GM18870 (cell line): ENCODE measurements at regions not wholly inside any gene's neighbourhood (a gene's known extent, or its start where the extent isn't known, plus 50 kb on each side); places are given as distances from the start of the nearest gene placed in this dataset.

ENCODE experiments used
- ATAC-seq: cut with Tn5 transposase; IDR thresholded peaks from one replicate; pipeline ENCODE4 v1.9.1; 2021; ENCODE audit warnings: moderate library complexity; ENCODE audit not compliant: unreplicated experiment

DNA sequence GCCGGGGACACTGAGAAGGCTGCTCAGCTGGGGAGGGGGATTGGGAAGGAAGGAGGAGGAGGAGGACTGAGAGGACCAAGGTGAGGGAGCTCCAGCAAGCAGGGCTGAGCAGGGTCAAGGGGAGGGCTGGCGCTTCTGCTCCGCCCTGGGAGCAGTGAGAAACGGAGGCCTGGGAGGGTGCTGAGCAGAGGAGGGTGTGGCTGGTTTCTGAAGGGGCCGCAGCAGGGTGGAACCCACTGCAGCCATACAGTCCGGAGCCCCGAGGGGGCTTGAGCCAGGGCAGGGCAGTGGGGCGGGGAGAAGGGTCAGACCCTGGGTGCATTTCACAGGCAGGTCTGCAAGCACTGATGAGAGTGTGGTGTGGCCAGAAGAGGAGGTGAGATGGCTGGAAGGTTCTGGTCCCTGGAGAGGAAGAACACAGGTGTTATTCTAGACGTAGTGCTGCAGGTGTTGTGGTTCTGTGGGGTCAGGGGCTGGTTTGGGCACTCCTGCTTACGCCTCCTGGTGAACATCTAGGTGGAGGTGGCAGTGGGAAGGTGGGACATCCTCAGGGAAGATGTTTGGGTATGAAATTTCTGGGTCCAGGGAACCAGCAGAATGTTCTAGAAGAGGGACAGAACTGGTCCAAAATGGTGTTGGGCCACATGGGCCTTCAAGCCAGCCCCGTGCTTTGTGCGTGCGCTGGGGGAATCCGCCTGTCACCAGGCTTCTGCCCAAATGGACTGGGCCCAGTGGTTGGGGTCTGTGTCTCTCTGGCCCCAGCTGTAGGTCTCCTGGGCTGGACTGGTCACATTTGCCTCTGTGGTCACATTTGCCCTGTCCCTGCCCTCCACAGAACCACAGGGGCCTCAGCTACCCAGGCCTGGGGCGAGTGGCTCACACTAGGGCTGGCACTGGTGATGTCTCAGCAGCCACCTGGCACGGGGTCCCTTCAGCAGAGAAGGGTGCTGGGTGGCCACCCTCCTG is 714.7 kb downstream of the BRD1 start:
- ATAC-seq = no peak

DNA sequence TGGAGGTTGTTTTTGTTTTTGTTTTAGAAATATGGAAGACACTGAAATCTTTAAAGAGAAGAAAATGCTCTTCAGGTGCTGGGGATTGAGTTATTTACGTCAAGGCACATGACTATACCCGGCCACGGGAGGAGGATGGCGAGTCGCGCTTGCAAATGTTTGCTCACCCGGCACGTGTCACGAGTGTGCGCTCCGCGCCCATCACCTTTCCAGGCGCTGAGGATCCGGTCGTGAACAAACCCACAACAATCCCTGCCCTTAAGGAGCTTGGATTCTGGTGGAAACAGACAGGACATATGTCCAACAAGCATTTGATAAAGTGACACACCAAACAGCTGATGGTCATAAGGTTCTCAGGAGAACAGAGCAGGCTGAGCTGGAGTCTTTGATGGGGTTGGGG is 715.5 kb downstream of the BRD1 start:
- no peak for ATAC-seq

DNA sequence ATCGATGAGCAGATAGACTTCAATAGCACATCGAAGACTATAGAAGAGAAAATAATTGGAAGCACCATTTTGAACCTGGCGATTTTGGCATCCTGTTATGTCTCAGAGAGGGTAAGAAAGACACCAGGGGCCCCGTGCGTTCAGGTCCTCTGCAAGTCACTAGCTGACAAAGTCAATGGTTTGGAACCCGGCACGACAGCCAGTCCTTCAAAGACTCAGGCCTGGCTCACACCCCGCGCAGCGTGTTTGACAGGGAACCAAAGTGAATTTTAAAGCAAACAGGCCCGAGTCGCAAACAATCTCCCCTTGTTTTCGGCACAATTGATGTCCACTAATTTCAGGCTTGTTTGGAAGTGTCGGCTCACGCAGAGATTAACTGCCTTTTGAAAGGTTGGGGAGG is 716.6 kb downstream of the BRD1 start:
- ATAC-seq = no peak

DNA sequence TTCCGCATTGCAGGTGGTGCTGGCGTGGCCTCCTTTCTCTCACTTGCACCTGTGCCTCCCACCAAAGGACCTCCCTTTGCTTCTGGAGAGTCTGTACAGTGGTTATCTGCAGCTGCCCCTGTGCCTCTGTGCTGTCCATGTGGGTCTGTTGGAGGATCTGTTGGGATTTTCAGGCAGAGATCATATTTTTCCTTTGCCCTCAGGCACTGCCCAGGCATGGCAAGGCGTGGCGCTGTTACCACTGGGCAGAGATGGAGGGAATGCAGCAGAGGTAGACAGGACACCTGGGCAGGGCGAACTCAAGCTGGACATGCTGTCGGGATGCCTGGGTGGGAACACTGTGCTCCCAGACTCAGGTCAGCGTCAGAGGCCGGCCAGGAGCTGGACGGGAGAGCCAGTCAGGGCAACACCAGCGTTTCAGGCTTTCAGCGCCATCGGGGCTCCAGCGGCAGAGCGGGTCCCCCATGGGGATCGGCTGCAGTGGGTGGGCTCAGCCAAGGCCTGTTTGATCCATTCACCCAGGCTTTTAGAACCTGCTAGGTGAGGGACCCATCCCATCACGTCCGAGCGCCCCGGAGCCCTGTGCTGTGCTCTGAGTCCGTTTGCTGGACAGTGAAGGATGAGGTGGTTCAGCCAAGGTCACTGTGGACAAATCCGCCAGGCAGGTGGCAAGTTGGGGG is 718.9 kb downstream of the BRD1 start:
- ATAC-seq = no peak

DNA sequence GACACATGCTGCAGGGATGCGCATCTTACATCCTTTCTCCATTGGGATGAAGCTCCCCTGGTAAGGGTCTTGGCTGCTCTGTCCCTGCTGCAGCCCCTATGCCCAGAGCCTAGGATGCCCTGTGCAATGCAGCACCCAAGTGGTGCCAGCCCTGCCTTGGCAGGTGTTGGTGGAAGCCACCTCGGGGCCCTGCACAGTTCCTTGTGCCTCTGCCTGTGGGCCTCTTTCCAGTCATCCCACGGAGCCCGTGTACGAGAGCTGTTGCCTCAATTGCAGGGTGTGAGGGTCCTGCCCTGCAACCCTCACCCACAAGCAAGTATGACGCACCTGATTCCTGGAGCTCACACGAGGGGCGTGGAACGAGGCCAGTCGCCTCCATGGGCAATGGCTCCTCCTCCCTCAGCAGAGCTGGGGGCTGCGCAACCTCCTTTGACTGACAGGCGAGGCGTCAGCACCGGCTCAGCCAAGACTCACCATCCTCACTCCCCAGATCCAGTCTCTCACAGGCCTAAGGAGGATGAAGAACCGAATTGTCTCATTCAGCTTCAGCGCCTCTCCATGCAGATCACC is 719.6 kb downstream of the BRD1 start:
- no peak for ATAC-seq

DNA sequence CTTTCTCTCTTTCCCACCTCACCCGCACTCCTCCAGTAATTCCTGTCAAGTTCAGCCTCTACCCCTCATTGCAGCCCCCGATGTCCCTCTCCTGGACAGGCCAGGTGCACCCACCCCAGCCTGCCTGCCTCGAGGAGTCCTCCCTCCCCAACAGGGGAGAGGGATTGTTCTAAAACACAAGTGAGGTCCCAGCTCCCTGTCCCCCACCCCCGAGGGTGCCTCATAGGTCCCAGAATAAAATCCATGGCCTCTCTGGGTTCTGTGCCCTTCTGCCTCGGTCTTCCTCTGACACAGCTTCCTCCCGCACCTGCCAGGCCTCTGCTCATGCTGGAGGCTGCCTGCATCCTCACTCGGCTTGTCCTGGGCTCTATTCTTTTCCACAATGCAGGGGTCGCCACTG is 720.1 kb downstream of the BRD1 start:
- no peak for ATAC-seq

DNA sequence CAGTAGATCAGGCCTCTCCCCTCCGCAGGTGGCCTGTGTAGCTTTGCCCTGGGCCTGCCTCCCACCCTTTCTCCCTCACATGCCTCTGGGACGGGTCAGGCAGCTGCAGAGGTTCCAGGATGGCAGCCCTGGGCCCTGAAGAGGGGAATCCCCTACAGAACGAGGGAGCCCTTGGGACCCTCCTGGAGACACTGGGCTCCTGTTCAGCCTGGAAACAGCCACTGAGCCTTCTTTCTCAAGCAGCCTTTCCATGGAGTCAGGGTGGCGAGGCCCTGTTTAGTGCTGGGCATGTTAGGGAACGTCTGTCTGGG is 720.9 kb downstream of the BRD1 start:
- no peak for ATAC-seq

DNA sequence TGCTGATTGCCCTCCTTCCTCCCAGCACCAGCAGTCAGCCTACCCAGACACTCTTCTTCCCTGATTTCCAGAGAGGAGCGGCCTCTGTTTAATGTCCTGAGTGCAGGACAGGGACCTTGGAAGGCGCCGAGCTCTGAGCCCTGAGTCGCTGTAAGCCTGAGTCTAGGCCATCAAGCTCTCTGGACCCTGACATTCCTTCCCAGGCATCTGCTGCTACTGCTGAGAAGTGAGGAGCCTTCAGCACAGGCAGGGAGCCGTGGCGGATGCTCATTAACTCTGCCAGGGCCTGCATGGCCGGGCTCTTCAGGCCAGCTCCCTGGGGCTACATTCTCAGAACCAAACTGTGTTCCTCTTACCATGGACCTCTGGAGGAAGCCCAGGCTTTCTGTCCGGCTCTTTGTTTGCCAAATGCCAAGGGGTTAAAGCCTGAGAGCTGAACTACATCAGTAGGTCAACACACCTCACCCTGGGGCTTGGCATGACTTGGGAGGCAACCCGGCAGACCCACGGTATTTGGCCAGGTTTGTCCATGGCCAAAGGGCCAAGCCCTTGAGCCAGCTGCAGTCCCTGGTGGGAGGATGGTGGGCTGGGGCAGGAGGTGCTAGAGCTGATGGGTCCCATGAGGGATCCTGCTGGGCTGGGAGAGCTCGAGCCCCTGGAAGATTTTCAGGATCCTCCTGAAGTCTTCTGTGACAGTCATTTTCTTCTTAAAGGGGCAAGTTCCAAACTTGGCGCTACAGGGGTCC is 721.4 kb downstream of the BRD1 start:
- ATAC-seq = no peak

DNA sequence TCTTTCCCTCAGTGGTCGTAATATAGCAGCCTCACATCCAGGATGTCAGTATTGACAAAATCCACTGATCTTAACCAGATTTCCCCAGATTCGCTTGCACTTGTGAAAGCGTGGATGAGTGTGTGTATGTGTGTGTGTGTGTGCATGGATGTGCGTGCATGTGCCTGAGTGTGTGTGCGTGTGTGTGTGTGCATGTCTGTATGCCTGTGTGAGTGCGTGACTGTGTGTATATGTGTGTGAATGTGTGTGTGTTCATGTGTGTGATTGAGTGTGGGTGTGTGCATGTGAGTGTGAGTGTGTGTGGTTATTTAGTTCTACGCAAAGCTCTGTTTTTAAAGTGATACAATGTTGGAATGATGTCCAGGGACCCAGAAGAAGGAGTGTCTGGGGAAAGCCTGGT is 723.2 kb downstream of the BRD1 start:
- no peak for ATAC-seq

DNA sequence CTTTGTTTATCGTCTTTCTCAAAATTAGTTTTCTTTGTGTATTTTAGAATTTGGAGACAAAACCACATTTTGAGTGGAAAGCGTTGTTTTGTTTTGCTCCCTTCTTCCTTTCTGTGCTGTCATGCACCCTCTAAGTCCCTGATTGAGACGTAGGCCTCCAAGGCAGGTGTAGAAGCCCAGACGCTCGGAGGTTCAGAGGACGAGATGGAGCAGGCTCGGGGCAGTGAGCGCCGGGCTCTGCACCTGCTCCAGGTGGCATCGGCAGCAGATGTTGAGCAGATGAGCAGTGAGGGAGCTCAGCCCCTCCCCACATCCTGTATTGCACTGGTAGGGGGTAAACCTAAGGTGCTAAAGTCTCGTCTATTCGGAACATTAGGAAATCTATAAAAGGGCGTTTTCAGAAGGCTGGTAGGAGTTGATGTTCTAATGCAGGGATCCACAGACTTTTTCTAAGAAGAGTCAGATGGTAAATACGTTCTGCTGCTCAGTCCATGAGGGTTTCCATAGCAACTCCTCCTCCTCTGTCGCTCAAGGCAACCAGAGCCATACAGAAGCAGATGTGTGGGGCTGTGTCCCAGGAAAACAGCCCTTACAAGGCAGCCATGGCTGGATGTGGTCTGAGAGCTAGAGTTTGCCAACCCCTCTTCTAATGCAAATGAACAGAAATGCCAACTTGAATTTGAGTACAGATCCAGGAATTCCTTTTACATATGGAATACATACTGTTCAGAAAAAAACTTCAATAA is 724.2 kb downstream of the BRD1 start:
- no peak for ATAC-seq

DNA sequence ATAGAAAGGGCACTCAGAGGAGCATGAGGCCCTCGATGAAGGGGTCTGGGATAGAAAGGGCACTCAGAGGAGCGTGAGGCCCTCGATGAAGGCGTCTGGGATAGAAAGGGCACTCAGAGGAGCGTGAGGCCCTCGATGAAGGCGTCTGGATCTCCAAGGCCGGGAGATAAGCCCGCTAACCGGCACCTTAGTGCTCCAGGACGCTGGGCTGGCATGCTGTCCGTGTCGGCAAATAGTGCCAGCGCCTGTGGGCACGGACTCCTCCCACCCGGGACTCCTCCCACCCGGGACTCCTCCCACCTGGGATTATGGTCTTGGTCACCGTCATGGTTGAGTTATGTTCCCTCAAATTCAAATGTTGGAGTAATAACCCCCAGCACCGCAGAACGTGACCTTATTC is 725.3 kb downstream of the BRD1 start:
- ATAC-seq = no peak

DNA sequence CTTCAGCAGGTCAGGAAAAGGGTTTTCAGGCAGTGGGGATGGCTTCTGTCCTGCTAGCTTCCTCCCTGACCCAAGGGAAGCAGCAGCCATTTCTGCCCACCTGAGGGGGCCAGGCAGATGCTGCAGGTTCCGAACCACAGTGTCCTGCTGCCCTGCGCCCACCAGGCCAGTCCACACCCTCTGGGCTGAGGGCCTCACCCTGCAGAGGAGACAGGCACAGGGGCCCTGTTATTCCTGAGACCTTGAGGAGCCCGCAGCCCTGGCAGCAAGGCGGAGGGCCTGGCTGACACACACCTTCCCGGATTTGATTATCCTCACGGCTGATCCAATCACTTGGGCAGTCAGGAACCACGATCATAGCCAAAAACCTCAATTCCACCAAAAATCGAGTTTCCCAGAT is 725.8 kb downstream of the BRD1 start:
- no peak for ATAC-seq

DNA sequence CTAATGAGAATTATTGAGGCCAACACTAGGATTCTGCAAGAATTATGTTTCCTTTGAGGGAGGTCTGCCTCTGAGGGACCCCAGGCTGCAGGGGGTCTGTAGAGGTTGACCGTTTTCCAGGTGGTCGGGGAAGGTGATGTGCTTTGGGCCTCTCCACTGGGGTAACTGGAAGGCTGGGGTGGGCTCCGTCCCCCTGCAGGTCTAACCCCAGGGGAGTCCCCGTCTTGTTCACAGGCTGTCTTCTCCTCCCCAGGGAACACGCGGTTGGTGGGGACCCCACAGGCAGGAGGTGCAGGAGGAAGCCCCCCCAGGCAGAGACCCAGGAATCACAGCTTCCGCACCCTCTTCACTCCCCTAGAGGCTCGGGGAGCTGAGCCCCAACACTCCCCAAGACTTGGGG is 726.4 kb downstream of the BRD1 start:
- ATAC-seq = no peak

DNA sequence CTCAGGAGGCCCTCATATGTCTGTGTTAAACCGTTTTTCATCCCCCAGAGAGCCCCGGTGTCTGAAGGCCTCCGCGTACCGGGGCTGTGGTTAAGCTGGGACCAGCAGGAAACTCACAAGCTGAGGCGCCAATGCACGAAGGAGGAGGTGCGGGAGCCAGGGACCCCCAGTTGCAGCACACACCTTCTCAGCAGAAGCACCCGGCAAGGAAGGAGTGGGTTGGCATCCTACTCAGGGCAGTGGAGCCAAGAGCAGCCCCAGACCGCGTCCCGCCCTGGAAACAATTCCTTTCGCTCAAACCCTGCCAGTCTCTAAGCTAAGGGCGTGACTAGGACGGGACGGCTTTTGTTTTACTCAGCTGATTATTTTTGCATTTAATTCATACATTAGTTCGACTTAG is 726.9 kb downstream of the BRD1 start:
- no peak for ATAC-seq

DNA sequence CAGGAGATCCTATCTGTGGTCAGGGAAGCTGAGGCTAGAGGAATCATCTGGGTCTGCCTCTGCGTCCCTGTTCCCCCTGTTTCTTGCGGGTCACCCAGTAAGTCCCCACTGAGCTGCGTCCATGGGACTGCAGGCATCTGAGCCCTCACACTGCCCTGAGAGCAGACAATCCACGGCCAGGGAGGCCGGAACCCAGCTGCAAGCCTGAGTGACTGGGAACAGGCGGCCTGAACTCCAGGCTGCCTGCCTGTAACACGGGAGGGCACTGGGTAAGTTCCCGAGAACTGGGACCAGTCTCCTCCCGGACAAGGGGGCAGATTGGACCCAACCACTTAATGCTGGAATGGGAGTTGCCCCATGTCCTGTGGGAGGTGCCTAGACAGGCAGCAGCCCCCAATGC is 727.4 kb downstream of the BRD1 start:
- no peak for ATAC-seq

DNA sequence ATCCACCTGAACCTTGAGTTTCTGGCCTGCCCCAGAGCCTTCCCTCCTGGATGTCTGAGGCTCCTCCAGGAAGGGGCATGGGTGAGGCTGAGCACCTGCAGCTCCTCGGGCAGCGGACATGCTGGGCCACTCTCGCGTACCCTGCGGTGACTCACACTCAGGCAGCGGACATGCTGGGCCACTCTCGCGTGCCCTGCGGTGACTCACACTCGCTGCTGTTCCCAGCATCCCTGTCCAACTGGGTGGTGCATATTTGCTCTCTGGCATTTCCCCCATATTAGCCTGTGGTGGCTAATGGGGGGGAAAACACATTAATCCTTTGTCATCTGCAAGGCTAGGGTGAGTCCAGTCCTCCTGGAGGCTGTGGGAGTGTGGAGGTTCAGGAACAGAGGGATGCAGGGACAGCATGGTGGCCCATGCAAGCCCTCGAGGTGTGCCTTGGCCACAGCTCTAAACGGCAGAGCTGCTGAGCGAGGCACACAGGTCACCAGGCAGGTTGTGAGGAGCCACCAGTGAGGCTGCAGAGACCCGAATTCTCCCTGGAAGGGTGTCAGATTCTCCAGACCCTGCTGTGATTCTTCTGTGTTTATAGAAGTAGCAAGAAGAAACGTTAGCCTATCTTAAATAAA is 728.1 kb downstream of the BRD1 start:
- no peak for ATAC-seq

DNA sequence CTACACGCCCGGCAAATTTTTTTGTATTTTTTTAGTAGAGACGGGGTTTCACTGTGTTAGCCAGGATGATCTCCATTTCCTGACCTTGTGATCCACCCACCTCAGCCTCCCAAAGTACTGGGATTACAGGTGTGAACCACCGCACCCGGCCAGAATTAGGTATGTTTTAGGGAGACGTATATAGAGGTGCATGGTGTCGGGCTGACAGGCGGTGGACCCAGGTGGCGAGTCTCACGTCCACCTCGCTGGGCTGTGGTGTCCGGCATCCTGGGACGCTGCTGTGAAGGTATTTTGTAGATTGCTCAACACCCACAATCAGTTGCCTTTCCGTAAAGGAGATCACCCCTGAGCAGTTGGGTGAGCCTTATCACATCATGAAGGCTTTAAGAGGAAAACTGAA is 728.6 kb downstream of the BRD1 start:
- no peak for ATAC-seq

DNA sequence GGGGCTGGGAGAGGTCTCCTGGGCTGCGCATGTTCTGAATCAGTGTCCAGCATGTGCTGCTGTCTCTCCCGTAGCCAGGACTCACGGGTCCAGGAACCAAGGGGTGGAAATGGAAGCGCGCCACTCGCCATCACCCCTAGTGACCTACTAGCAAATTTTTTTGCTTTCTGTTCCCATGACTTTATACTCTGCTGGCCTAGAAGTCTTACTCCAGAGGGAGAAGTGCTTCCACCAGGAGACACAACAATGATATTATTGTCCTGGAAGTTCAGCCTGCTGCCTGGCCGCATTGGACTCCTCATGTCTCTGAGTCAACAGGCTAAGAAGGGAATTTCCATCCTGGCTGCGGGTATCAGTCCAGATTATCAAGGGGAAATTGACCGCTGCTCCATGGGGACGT is 729.7 kb downstream of the BRD1 start:
- no peak for ATAC-seq

DNA sequence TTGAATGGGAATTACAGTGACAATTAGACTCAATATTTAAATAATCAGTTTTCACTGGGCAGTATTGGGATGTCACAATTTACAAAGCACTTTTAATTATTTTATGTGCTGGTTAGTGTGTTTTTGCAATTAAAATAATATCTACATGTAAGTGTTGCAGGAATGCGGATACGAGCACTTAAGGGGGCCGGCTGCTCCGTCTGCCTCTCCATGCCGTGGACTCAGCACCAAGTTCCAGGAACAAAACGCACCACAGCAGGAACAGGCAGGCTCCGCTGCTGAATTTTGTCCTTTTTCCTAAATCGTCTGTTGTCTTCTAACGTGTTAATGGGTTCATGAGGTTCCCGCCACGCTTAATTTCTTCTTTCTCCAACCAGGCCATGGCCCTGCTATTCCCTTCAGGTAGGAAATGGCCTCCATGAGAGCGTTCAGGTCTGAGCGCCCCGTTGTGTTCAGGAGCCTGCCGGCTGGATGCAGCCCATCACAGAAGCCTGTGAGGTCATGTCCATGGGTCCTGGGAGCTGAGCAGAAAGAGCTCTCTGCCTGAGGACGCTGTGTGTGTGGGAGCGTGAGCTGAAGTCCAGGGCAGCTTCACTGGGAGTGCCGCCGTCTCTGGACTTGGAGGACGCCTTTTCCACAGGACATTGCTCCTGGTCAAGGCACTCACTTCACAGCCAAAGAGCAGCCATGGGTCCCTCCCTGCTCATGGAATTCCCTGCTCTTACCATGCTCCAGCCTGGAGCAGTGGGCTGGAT is 730.3 kb downstream of the BRD1 start:
- ATAC-seq = no peak

DNA sequence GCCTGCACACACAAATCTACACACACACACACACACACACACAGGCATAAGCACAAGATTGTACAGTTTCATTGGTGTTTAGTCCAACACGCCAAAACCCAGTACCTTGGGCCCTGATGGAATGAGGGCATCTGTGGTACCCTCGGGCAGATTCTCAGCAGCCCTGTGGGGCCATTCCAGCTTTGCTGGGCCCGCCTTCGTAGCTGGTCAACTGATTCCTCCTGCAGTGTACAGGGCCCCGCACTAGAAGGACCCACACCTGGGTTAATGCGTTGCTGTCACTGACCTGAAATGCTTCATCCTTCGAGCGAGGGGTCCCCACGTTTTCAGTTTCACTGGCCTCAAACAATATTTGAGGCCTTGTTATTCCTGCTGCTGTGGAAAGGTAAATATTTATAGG is 731.2 kb downstream of the BRD1 start:
- ATAC-seq = no peak
